Panc1 (cell line): ENCODE measurements at regions not wholly inside any gene's neighbourhood (a gene's known extent, or its start where the extent isn't known, plus 50 kb on each side); places are given as distances from the start of the nearest gene placed in this dataset.

Experiments used
- CTCF ChIP-seq: fragments of 450-650 bp; IDR thresholded peaks from 2 replicates; pipeline ENCODE4 v1.5.1; 2017; ENCODE audit warnings: mild to moderate bottlenecking
- REST ChIP-seq, 2 experiments: IDR thresholded peaks; 2 replicates each; pipeline ENCODE4 v1.6.1; 2011 to 2012; ENCODE audit warnings: low read depth in 2 of 2, control low read depth in 1 of 2, low read length in 1 of 2, mild to moderate bottlenecking in 1 of 2, moderate library complexity in 1 of 2; ENCODE audit not compliant: insufficient read depth in 1 of 2

GRCh38 chr7:118005026-118005425 lies 131.8 kb upstream of the CTTNBP2 start:
- TF ChIP-seq CTCF: no peak
- TF ChIP-seq REST (IDR thresholded peaks at IDR 0.05; ENCODE audit: insufficient read depth in 1 of 2, low read depth in 2 of 2, low read length in 1 of 2): no peak
